SKM-1 (cell line): ENCODE measurements at regions not wholly inside any gene's neighbourhood (a gene's known extent, or its start where the extent isn't known, plus 50 kb on each side); places are given as distances from the start of the nearest gene placed in this dataset.
"Not testable (repeated sequence)": the region's sequence is repeated elsewhere in the genome, so short reads cannot be mapped to it uniquely, and the experiment has no call there.

Experiments
- DNase-seq: peaks from one replicate; lab custom pipeline; 2025; ENCODE audit not compliant: unreplicated experiment; lab: John Stamatoyannopoulos, UW

- no peak for DNase-seq
Measured at GRCh38 chr22:22371031-22371541, 126.5 kb downstream of the VPREB1 start.

GRCh38 chr22:22372086-22372485 lies 127.5 kb downstream of the VPREB1 start:
- no peak for DNase-seq

- no peak for DNase-seq
Measured at GRCh38 chr22:22374163-22374562, 129.6 kb downstream of the VPREB1 start.

- no peak for DNase-seq
Measured at GRCh38 chr22:22374579-22374978, 130.0 kb downstream of the VPREB1 start.

GRCh38 chr22:22375576-22376351 lies 131.2 kb downstream of the VPREB1 start:
- no peak for DNase-seq

- no peak for DNase-seq
Measured at GRCh38 chr22:22376352-22376706, 131.7 kb downstream of the VPREB1 start.

GRCh38 chr22:22376884-22377283 lies 131.7 kb downstream of the ZNF280B start:
- not testable (repeated sequence) for DNase-seq

- no peak for DNase-seq
Measured at GRCh38 chr22:22377335-22377734, 131.2 kb downstream of the ZNF280B start.

GRCh38 chr22:22378446-22379415 lies 129.8 kb downstream of the ZNF280B start:
- no peak for DNase-seq

GRCh38 chr22:22380098-22381030 lies 128.2 kb downstream of the ZNF280B start:
- no peak for DNase-seq

- DNase-seq, result not testable (repeated sequence)
Measured at GRCh38 chr22:22381292-22381691, 127.2 kb downstream of the ZNF280B start.

- no peak for DNase-seq
Measured at GRCh38 chr22:22384267-22384666, 124.3 kb downstream of the ZNF280B start.

- no peak for DNase-seq
Measured at GRCh38 chr22:22384668-22385244, 123.8 kb downstream of the ZNF280B start.

- DNase-seq, result no peak
Measured at GRCh38 chr22:22386602-22387385, 121.7 kb downstream of the ZNF280B start.

GRCh38 chr22:22387386-22387736 lies 121.2 kb downstream of the ZNF280B start:
- no peak for DNase-seq

- no peak for DNase-seq
Measured at GRCh38 chr22:22388090-22388489, 120.5 kb downstream of the ZNF280B start.

GRCh38 chr22:22388494-22388893 lies 120.0 kb downstream of the ZNF280B start:
- no peak for DNase-seq

- no peak for DNase-seq
Measured at GRCh38 chr22:22389467-22389866, 119.1 kb downstream of the ZNF280B start.

GRCh38 chr22:22390989-22391388 lies 117.6 kb downstream of the ZNF280B start:
- no peak for DNase-seq

GRCh38 chr22:22391543-22391942 lies 117.0 kb downstream of the ZNF280B start:
- DNase-seq, result no peak
